ENCODE measurements at regions not wholly inside any gene's neighbourhood (a gene's known extent, or its start where the extent isn't known, plus 50 kb on each side); places are given as distances from the start of the nearest gene placed in this dataset.
"Not testable (repeated sequence)": the region's sequence is repeated elsewhere in the genome, so short reads cannot be mapped to it uniquely, and the experiment has no call there.

DNA sequence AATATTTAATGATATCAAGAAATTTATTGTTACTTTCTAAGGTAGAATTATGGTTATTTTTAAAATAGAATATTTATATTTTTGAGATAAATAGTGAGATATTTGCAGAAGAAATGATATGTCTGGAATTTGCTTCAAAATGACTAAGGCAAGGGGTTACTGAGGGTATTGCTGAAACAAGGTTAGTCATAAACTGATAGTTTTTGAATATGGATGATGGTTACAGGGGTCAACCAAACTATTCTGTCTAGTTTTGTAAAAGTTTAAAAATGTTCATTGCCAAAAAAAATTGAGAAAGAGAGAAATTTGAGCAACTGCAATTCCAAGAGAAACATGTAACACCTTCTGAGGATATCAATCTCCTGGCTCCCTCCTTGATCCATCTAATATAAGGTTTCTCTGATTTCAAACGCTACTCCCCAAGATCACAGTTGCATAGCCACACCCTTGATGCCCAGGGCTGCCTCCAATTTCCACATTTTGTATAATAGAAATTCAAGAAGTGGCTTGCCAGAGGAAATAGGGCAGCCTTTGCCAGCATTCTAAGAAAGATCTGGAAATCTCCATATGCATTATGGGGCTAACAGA, 159.4 kb upstream of the NAMPT start:
- no peak for DNase-seq

DNA sequence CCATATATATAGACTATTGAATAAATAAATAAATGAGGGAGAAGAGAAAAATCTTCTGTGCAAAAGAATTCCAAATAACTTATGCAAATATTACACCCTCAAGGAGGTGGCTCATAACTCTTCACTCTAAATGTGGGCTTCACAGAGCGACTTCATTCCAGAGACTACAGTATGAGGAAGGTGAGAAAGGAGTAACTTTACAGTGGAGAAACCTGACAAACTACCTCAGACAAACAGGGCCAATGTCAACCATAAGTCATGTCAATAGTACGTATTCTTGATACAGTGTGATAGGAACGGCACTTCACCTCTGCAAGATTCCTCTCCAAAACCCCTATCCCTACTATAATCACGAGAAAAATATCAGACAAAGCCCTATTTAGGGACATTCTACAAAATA, 158.4 kb upstream of the NAMPT start:
- no peak for DNase-seq

DNA sequence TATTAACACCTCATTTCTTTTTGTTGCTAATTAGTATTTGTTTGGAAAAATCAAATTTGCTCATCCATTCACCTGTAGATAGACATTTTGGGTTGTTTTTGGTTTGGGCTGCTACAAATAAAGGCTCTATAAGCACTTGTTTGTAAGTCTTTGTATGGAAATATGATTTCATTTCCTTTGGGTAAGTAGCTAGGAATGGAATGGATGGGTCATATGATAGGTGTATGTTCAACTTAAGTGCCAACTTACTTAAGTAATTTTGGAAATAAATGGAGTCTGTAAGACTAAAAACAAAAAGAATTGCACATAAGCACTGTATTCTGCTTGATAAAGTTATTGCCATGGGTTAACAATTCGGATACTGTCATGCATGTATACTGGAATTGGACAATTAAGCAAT, 157.7 kb upstream of the NAMPT start:
- DNase-seq, result no peak

DNA sequence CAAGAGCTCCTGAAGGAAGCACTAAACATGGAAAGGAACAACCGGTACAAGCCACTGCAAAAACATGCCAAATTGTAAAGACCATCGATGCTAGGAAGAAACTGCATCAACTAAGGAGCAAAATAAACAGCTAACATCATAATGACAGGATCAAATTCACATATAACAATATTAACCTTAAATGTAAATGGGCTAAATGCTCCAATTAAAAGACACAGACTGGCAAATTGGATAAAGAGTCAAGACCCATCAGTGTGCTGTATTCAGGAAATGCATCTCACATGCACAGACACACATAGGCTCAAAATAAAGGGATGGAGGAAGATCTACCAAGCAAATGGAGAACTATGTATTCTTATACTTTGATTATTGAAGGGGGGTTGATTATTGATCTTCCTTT, 156.6 kb upstream of the NAMPT start:
- DNase-seq, result not testable (repeated sequence)

DNA sequence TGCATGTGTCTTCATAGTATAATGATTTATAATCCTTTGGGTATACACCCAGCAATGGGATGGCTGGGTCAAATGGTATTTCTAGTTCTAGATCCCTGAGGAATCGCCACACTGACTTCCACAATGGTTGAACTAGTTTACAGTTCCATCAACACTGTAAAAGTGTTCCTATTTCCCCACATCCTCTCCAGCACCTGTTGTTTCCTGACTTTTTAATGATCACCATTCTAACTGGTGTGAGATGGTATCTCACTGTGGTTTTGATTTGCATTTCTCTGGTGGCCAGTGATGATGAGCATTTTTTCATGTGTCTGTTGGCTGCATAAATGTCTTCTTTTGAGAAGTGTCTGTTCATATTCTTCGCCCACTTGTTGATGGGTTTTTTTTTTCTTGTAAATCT, 152.2 kb upstream of the NAMPT start:
- DNase-seq, result not testable (repeated sequence)

DNA sequence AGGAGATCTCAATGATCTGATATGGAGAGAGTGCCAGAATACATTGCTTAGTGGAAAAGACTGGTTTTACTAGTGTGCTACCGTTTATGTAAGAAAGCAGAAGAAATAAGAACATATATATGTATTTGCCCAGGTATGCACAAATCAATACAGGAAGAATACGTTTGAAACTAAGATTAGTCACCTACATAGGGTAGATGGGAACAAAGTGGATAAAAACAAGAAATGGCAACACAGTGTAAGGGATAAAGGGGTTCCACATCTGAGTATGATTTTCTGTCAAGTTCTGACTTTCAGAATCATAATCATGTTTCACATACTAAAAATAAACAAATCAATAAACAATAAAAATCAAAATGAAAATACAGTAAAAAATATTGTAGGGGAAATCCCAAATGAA, 148.6 kb upstream of the NAMPT start:
- DNase-seq, result no peak

DNA sequence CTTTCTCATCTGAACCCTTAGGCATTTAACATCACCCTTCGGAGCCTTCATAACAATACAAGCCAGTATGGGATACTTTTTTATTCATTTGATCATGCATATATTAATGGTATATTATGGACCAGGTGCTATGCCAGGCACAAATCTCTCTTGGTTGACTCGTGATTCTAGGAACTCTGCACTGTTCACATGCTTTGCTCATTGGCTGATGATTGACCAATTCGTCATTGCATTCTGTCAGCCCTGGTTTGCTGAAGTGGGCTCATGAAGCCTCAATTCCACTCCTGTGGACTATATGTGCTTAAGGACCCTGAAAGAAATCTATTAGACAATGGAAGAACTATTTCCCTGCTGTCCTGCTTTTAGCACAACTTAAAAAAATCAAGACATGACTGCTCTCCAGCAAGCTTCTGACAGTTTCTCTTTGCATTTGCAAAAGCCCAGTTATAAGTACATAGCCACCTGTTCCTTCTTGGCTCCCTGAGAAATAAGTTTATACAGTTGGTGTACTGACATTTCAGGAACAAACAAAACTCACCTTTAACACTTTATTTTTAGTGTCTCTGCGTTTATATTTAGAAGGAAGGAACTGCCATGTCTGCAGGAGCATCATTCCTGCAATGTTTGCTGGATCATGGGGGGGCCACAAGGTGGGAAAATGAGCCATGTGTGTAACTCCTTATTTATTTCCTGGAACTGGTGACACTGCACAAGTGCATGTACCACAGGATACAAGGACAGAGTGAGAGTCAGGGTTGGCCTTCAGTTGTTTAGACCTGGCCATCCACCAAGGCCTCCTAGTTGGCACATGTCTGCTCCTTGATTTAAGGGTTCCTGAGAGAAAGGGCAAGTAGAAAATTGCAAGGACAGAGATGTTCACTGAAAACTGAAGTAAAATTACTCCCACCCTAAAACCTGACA, 146.0 kb upstream of the NAMPT start:
- no peak for DNase-seq

DNA sequence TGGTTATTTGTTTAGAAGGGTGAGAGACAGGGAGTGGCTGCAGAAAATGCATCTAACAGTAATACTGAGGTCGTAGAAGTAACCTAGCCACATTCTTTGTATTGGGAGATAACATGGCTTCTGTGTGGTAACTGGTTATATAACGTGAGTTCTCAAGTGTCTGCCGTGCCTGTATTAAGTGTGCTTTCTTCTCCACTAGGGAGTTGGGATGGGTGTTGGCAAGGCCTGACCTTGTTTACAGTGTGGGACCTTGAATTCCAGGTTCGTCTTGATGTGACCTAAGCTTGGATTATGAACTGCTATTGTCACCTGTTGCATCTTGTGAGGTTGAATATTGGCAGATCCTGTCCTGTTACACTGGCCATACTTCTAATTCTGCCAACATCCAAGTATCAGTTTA, 145.3 kb upstream of the NAMPT start:
- no peak for DNase-seq

DNA sequence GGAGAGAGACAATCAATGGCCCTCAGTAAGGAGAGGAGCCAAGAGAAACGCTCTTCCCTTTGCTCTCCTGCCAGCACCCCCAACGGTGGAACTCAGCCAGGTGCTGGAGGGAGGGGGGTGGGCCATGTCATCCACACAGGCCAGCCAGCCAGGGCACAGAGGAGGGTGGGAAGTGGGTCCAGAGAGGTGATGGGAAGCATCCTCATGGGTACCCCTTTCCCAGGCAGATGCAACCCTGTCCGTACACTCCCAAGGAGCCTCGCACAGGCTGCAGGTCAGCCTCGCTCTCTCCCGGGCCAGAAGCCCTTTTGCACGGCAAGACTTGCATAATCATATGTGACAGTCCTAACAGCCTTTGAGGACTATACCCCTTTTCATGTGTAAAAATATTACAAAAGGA, 142.0 kb upstream of the NAMPT start:
- no peak for DNase-seq

DNA sequence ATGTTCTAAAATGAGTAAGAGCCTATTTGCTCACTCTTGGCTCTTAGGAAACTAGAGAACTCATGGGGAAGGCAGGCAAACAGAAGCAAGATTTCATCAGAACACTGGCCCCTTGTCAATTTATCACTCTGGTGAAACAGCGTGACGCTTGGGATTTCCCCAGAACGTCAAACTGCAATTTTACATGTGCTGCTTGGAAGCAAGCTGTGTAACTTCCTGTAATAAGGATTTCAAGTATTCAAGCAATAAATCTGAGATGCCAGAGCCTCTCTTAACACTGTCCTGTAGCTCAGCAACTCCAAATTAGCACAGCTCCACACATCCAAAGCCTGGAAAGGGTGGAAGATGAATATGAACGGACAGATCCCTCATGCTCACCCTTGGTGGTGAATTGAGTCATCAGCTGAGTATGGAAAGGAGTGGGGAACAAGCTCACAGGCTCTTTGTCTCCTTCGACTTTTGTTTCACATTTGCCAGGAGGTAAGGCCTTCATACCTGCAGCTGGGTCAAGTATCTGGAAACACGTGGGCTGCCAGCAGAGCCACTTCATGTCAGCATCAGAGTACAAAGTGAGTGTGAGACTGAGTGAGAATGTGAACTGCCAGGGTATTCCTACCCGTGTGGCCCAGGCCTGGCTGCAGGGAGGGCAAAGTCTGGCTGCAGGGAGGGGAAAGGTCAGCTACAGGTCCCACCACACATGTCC, 140.4 kb upstream of the NAMPT start:
- DNase-seq, result peak; percentile 67 to 73

DNA sequence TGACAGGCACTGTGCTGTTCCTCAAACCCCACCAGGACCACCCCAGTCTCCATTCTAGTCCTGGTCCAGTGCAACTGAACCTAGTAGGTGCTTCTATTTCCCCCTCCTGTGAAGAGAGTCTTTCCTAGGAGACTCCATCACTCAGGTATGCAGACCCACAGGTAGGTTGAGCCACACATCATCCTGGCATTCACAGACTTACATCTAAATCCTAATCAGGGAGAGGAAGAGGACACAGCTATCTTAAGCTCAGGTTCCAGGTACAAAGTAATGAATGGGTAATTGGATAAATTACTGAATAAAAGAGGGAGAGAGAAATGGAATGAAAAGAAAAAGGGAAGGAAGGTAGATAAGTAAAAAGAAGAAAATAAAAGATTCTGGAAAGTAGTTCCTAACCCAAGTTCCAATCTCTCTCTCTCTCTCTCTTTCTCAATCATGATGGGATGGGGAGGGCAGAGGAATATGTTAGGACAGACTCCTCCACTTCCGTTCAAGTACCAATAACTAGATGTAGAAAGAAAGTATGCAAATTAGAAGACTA, 139.8 kb upstream of the NAMPT start:
- no peak for DNase-seq

DNA sequence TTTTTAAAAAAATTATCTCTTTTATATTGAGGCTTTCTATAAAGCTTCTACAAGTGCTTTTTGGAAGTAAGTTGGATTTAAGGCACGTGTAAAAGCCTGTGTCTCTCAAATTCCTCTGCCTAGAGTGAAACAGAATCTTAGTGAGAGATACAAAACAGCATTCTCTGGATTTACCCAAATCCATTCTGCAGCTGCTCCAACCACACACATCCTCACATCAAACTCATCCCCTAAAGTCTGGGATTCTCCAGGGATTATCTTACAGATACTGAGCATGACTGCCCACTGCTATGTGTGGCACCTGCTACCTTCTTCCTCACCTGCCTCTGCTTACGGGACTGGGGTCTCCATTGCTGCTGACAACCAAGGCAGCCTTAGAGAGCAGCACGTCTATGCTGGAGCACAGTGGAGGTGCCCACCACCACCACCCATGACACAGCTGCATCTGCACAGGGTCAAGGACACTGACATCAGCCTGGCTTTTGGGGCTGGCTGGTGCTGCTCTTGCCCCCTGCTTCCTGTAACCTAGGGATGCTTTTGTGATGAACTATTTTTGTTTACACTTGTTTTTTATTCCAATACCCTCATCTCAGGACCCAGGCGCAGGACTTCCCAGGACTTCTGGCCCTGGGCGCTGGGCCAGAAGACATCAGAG, 139.2 kb upstream of the NAMPT start:
- no peak for DNase-seq

DNA sequence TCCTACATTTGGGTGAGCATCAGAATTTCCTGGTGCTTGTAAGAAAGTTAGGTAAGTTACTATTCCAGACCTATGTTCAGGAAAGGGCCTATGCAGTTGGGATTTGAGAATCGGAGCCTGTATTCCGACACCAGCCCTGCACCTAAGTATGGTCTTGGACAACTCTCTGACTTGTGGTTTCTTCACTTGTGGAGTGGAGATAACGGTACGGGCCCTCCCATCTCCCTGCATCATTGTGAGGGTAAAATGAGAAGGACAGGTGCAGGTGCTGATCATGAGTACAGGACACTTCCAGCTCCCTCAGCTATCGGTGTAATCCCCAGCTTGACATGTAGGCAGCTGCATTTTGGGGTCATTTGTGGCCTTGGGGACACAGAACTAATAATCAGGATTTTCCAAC, 138.3 kb upstream of the NAMPT start:
- no peak for DNase-seq

DNA sequence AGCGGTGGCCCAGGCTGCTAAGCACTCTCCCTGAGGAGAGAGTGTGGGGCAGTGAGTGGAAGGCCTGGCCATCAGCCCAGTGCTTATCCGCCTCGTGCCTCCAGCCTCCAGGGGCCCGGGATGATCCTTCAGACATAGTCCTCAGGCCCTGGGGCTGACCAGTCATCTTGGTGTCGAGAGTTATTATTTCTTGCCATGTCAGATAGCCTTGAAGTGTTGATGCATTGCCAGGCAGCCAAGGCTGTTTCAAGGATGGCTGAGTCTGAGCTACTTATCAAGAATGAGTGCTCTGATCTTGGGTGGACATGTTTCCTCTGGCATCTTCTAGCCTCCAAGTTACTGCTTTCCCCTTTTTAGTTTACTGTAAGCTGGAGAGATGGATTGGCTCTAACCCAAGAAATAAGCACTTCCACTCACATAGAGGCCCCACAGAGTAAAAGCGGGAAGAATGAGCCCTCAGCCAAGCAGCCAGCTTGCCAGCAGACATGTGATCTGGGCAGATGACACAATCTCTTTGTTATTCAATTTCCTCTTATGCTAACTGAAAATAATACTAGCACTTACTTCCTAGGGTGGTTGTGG, 136.5 kb upstream of the NAMPT start:
- peak; percentile 82 to 83 for DNase-seq

DNA sequence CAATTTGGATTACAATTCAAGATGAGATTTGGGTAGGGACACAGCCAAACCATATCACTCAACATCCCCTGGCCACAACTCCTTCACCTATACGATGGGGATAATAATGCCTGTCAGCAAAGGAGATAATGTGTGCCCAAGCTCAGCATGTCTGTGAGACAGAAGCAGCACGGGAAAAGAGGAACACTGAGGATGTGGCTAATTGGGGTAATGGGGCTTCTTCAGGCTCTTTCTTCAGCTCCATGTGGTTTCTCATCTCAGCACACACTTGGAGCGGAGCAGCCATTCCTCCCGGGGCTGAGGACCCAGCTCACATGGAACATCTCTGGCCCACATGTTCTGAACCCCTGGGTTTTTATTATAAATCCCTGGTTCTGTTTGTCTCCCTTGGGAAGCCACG, 136.0 kb upstream of the NAMPT start:
- peak; percentile 19 to 21 for DNase-seq

DNA sequence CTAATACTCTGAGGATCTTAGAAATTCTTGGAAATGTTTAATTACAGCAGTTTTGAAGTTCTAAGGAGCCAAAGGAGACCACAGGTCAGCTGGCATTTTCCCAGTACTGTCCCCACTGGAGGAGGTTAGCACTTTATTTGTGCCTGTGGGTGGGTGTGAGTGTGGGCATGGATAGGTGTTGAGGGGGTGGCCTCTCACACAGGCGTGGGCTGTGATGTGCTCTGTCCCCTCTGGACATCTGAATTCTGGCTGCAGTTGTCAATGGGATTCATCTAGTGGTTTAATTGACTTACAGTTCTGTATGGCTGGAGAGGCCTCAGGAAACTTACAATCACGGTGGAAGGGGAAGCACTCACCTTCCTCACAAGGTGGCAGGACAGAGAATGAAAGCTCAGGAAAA, 135.4 kb upstream of the NAMPT start:
- DNase-seq, result no peak

DNA sequence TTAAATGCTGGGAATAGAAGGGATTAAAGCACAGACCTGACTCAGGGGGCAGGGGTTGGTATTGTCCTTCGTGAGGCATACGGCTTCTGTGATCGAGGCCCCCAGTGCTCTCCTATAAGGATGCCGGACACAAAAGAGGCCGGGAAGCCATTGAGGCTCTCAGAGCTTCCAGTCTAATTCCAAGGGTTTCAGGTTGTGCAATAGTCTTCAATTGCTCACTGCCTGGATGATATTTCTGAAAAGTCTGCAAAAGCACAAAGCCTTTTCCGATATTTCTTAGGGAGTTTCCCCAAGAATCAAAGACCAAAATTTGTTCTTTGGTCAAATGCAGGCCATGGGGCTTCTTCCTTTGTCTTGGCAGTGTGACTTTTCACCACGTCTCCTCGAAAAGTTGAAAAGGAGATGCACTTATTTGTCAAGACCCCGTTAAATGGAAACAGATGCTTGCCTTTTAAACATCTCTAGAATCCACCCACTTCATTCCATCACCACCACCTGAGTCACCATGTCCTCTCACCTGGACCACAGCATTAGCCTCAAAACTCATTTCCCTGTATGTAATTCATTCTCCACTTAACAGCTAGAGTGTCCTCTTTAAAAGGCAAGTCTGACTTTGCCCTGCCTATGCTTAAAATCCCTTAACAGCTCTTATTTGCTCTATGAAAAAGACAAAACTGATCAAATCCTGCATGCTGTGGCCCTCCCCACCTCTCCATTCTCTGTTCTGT, 134.8 kb upstream of the NAMPT start:
- no peak for DNase-seq

DNA sequence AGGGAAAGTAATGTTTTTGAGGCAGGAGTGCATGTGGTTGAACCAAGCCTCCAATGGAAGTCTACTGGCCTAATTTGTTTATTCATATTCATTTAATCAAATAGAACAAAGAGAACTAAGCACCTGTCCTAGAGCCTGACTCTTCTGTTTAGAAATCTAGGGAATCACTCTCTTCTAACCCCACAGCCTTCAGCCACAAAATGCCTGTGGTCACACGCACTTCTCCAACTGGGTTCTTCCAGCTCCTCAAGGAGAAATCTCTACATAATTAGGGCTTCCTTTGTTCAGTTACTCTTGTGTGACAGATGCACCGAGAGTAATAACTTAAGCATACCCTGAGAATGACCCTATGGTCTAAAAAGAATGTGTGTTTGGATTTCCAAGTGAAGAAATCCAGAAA, 133.7 kb upstream of the NAMPT start:
- DNase-seq, result peak in 1 of 2 experiments; percentile 35

DNA sequence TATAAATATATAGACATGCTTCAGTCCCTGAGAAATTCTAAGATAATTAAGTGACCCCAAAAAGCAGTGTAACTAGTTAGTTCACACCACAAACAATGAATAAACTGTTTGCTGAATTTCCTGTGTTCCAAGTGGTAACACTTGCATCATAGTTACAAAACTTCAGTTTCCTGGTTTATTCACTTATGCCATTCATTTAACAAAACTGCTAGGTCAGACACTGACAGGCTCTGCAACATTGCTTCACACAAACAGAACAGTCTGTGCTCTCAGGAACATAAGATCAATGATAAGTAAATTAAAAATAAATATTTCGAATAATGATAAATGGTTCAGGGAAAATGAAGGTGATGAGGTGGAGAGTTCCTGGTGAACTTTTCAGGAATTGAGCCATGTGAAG, 133.3 kb upstream of the NAMPT start:
- peak; percentile 50 to 61 for DNase-seq

DNA sequence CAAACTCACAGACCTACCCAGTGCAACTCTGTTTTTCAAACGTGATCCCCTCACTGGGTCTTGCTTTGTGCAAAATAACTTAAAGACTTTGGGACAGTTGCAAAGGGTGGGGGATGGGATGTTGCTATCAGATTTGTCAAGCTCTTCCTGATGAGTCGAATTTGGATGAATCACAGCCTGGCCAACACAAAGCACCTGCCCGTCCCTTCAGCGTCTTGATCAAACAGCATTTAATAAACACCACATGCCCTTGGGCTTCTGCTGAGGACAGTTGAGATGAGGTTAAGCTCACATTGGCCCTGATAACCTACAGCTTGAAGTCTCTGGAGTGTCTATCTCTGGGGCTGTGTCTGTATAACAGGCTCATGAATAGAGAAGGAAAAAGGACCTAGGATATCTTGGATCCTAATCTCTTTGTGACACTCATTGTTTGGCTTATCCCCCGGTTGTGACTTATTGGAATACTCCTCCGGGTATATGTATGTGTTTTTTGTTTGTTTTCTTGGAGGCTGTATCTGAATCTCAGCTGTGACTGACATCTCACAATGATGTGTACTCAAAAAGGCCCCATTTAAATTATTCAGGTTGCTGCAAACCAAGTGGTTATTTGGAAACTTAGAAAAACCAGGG, 132.6 kb upstream of the NAMPT start:
- no peak for DNase-seq

DNA sequence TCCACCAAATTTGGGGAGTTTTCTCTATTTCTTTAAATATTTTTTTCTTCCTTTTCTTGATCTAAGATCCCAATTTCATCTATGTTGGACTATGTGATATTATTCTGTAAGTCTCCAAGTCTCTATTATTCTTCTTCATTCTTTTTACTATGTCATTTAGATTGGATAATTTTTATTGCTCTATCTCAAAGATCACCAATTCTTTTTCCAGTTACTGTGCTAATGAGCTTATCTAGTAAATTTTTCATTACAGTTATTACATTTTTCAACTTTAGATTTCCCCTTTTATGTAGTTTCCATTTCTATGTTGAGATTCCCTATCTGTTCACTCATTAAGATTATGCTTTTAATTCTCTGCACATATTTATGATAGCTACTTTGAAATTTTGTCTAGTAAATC, 131.6 kb upstream of the NAMPT start:
- DNase-seq, result no peak

DNA sequence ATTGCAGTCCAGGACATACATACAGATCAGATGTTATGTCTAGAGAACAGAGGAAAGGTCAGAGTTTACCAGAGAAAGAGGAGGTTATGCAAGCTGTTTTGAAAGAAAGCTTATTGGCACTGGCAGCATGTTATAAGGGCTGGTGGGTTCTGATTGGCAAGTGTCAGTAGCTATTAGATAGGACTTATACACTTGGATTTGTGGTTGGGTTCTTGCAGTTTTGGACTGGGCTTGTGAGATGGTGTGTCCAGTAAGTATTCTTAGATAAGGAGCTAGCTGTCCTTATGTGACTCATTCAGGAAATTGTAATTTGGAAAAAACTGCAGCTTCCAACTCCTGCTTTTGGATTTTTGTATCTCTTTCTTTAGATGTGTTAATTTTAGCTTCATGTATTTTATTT, 130.7 kb upstream of the NAMPT start:
- no peak for DNase-seq

Data from Kasumi-1 (cell line).